Myocyte (in vitro differentiated cells): ENCODE measurements at regions not wholly inside any gene's neighbourhood (a gene's known extent, or its start where the extent isn't known, plus 50 kb on each side); places are given as distances from the start of the nearest gene placed in this dataset.
"Not testable (repeated sequence)": the region's sequence is repeated elsewhere in the genome, so short reads cannot be mapped to it uniquely, and the experiment has no call there.

Experiments
- DNase-seq: peaks from one replicate; pipeline ENCODE4 v3.0.0-alpha.2; 2012; ENCODE audit warnings: low read depth

DNA sequence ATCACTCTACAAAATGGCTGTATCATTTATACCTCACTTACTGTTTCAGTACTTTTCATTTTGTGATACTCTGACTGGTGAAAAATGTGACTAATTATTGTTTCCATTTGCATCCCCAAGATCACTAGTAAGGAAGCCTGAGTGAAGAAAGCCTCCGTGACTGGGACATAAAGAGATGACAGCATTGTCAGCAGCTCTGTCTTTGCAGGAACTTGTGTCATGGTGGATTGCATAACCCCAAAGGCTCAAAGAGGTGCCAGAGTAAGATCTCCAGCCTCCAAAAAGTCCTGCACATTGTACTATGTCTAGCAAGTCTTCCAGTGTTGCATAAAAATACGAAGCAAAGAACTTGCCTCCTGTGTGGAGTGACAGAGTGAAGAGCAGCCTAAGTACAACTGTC is 187.5 kb upstream of the CRIM1 start:
- no peak for DNase-seq

GRCh38 chr2:36165132-36165531 is 190.4 kb upstream of the CRIM1 start:
- DNase-seq, result no peak

DNA sequence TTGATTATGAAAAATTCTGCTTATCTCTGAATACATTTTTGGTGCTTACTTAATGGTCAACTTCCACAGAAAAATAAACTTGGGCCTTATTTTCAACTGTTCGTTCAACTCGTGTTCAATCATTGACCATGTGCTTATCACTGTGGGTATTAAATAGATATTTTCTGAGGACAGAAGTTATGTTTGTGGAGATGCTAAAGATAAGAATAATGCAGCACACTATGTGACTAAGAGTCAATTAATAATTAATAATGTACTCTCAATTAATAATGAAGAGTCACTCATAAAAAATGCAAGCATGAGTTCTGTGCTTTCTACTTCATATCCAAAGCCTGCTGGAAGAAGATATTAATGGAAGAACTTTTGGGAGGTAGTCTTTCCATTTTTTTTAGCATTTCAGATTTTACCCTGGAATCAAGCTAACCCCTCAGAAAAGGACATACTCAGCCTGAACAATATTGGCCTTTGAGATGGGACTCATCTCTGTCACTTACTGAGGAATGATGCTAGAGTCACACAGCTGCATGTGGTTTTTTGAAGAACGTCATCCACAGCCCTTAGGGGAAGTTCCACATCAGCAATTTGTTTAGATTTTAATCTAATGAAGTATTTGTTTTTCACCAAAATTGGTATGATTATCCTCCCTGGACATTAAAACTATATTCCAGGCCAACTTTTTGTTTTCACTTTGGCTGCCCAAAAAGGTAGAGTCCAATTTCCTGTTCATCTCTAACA is 191.9 kb upstream of the CRIM1 start:
- no peak for DNase-seq

GRCh38 chr2:36157093-36157492 is 198.5 kb upstream of the CRIM1 start:
- DNase-seq, result not testable (repeated sequence)

DNA sequence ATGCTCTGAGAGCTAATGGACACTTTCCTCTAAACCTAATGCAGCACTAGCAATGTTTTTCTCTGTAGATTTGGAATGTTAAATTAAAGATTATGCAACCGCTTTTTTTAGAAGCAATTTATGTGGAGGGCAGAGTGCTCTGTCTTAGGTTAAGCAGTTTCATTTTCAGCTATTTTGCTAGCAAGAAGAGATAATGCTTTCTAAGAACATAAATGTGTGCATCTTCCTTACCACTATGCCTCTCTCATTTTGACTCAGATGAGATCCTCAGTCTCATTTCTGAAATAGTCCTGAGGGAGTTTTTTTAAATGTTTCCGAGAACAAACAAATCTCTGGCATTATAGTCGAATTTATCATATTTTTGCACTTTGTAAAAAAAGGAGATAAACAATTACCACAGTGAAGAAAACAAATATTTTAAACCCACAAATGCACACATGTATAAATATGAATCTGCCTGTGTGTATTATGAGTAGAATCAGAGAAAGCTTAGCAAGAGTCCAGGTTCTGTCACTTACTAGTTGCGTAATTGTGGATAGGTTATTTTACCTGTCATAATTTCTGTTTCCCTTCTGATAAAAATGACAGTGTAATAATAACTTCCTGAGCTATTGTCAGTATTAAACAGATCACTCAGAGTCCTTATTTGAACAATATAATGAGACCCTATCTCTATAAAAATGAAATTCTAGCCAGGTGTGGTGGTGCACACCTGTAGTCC is 207.7 kb upstream of the CRIM1 start:
- no peak for DNase-seq

- DNase-seq, result no peak
These were observed 208.8 kb upstream of the CRIM1 start for GRCh38 chr2:36146765-36147164.

DNA sequence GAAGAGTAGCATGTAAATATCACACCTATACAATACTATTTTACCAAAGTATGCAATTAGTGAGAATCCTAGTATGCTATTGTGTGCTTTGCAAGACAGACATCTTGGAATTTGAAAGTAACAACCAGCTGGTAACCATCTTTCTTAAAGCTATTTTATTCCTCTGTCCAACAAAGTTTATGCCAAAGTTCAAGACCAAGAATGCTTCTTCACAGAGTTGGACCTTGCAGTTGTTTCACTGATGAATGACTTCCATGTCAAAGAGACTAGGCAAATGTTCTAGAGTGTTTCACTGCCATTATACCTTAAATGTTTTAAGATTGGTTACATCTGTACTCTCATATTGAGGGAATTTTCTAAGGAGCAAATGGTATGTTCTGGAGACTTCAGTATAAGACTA is 215.2 kb upstream of the CRIM1 start:
- DNase-seq, result no peak

- DNase-seq, result no peak
These were observed 218.0 kb upstream of the CRIM1 start for GRCh38 chr2:36137612-36138011.

- no peak for DNase-seq
These were observed 221.3 kb upstream of the CRIM1 start for GRCh38 chr2:36134281-36134680.

DNA sequence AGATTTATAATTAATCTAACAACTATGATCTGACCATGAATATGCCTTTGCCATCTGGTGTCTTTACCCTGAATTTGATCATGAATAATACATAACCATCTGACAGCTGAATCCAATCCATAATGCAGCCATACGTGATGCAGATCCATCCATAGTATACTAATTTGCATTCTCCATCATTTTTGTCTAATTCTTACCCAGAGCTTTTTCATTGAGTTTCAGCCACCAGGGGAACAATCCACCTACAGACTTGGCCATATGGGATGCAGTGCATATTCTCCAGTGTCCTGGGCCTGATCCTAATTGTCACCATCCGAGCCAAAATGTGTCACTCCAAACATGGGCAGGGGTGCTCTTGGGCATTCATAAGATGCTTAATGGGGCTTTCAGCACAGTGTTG is 227.2 kb upstream of the CRIM1 start:
- no peak for DNase-seq

GRCh38 chr2:36125702-36126101 is 229.9 kb upstream of the CRIM1 start:
- DNase-seq, result no peak

GRCh38 chr2:36123995-36124394 is 231.6 kb upstream of the CRIM1 start:
- no peak for DNase-seq

GRCh38 chr2:36097022-36097421 is 258.6 kb upstream of the CRIM1 start:
- DNase-seq, result no peak

GRCh38 chr2:36091844-36092741 is 263.5 kb upstream of the CRIM1 start:
- not testable (repeated sequence) for DNase-seq

DNA sequence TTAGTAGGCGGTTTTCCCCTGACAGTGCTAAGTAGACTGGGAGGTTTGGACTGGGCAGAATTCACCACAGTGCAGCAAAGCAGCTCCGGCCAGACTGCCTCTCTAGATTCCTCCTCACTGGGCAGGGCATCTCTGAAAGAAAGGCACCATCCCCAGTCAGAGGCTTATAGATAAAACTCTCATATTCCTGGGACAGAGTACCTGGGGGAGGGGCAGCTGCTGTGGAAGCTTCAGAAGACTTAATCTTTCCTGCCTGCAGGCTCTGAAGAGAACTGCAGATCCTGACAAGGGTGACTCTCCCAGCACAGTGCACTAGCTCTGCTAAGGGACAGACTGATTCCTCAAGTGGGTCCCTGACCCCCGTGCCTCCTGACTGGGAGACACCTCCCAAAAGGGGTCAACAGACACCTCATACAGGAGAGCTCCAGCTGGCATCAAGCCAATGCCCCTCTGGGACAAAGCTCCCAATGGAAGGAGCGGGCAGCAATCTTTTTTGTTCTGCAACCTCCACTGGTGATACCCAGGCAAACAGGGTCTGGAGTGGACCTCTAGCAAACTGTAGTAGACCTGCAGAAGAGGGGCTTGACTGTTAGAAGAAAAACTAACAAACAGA is 266.8 kb upstream of the CRIM1 start:
- no peak for DNase-seq

DNA sequence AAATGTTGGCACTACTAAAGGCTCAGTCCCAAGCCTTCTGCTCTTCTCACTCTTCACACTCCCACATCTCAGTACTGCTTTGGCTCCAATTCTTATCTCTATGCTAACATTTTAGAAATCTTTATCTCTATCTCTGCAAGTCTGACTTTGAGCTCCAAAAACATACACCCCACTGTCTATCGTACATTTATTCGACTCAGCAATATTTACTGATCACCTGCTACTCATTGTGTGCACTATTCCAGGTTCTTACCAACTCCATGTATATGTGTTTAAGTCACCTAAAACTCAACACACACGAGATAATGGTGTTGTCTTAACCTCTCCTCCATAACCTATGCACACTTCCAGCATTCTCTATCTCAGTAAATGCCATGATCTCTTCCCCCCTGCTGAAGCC is 268.2 kb upstream of the CRIM1 start:
- no peak for DNase-seq

- DNase-seq, result no peak
These were observed 275.8 kb upstream of the CRIM1 start for GRCh38 chr2:36079793-36080192.

DNA sequence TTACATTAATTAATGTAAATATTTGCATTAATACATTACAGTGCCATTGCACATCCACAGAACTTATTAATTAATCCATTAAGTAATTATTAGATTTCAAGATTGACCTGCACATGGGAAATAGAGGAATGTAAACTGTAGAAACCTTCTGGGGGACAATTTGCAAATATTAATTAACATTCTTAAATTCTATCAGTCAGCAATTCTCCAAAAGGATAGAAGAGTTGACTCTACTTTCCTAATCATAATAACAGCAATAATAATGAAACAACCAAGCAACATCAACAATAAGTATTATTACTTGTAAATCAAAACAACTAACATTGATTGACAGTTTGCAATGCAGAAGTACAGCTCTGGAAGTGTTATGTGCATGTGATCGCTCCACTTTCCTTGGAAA is 281.6 kb upstream of the CRIM1 start:
- DNase-seq, result no peak

DNA sequence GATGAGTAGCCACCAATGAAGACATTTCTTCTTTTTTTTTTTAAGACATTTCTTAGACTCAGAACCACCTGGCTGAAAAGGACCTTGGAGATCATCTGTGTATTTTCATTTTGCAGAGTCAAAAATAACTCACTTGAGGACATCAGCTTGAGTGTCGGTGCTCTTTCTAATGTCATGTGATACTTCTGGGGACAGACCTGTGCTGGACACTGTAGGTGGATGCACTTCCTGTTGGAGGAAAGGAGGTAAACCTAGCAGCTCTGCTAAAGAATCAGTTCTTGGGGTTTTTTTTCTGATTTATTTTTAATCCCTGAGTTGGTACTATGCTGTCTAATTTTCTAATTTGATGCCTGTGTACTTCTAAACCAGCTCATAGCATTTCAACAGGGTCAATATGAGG is 283.9 kb upstream of the CRIM1 start:
- DNase-seq, result no peak

DNA sequence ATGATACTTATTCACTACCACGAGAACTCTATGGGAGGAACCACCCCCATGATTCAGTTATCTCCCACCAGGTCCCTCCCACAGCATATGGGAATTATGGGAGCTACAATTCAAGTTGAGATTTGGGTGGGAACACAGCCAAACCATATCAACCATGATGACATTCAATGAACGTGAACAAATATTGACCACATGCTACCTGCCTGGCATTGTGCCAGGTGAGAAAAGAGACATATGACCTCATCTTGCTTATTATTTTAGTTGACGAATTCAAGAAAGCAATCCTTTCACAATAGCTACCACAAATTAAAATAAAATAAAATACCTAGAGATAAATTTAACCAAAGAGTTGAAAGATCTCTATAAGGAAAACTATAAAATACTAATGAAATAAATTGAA is 286.5 kb upstream of the CRIM1 start:
- DNase-seq, result no peak

DNA sequence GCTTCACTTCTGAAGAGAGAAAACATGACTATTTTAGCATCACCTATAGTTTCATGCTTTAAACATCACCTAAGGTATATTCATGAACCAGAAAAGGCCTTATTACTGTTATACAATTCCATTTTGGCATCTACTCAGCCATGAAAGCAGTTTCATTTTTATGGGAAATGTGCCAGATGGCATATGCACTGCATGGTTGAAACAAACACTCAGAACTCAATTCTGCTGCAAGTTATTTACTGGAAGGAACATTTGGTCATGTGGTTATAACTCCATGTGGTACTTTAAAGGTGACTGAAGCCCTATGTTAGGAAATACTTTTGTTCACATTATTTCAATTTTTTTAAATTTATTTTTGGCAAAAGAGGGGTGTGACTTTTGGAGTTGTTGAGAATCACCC is 287.5 kb upstream of the CRIM1 start:
- no peak for DNase-seq

DNA sequence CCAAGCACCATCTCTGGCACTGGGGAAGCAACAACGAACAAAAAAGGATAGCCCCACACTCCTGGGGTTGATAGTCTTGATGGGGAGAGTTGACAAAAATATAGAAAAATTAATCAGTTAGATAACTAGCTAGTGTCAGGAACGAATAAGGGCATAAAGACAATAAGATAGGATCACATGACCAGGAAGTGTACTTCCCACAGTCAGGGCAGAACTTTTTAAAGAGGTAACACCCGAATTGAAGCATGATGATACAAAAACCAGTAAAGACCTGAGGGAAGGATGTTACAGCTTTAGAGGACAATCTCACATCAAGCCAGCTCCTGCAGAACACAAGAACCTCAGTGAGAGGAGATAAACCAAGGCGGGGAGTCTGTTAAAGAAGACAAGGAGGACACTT is 295.4 kb upstream of the CRIM1 start:
- no peak for DNase-seq
